ENCODE measurements at regions not wholly inside any gene's neighbourhood (a gene's known extent, or its start where the extent isn't known, plus 50 kb on each side); places are given as distances from the start of the nearest gene placed in this dataset.

GRCh38 chr13:61760102-61760501, 344.5 kb upstream of the PCDH20 start:
- no peak for DNase-seq (ENCODE audit: low read depth, low spot score)
- ChIA-PET POLR2A (no interaction called here), CTCF (no interaction called here)
- Histone ChIP-seq H3K27me3 (ENCODE audit: control insufficient read depth, insufficient read depth, low read length) (no peaks in the 10 kb centered on the region), H3K4me3 (ENCODE audit: low read depth, low read length) (no peak overlapping the region), H3K9me3 (ENCODE audit: control insufficient read depth, insufficient read depth, low read length) (peaks cover 3% of the 10 kb centered on the region; the same call in 1 of the 2 replicates), H3K27ac (ENCODE audit: low read depth, low read length) (no peak overlapping the region)
- no peak for TF ChIP-seq CTCF (IDR thresholded peaks at IDR 0.05; ENCODE audit: low read depth, low read length)

DNA sequence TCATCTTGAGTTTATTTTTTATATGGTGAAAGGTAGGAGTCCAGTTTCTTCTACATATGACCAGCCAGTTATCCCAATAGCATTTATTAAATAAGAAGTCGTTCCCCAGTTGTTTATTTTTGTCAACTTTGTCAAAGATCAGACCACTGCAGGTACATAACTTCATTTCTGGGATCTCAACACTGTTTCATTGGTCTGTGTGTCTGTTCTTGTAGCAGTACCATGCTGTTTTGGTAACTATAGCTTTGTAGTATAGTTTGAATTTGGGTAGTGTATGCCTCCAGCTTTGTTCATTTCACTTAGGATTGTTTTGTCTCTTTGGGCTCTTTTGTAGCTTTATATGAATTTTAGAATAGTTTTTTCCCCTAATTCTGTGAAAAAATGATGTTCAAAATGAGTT, 340.4 kb upstream of the PCDH20 start:
- TF ChIP-seq CTCF (IDR thresholded peaks at IDR 0.05; ENCODE audit: low read depth, low read length) = no peak
- Histone ChIP-seq H3K27ac (ENCODE audit: low read depth, low read length) (no peak overlapping the region), H3K4me3 (ENCODE audit: low read depth, low read length) (no peak overlapping the region), H3K27me3 (ENCODE audit: control insufficient read depth, insufficient read depth, low read length) (no peaks in the 10 kb centered on the region), H3K9me3 (ENCODE audit: control insufficient read depth, insufficient read depth, low read length) (no peaks in the 10 kb centered on the region; the same call in 1 of the 2 replicates)
- POLR2A ChIA-PET = no interaction called here
- CTCF ChIA-PET = no interaction called here
- no peak for DNase-seq (ENCODE audit: low read depth, low spot score)

DNA sequence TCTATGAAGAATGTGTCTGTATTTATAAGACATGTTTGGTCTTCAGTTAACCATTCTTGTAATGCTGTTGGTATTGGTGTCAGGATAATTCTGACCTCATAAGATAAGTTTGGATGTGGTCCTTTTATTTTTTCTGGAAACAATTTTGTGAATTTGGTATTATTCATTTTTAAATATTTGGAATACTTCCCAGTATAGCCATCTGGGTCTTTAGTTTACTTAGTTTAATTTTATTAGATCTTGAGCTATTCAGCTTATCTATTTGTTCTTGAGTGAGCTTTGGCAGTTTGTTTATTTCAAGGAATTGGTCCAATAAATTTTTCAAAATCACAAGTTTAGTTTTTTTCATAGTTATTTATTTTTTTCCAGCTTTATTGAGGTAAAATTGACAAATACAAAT, 335.4 kb upstream of the PCDH20 start:
- DNase-seq (ENCODE audit: low read depth, low spot score) = no peak
- no peak for TF ChIP-seq CTCF (IDR thresholded peaks at IDR 0.05; ENCODE audit: low read depth, low read length)
- Histone ChIP-seq H3K9me3 (ENCODE audit: control insufficient read depth, insufficient read depth, low read length) (no peaks in the 10 kb centered on the region; the same call in 1 of the 2 replicates), H3K27me3 (ENCODE audit: control insufficient read depth, insufficient read depth, low read length) (no peaks in the 10 kb centered on the region), H3K27ac (ENCODE audit: low read depth, low read length) (no peak overlapping the region), H3K4me3 (ENCODE audit: low read depth, low read length) (no peak overlapping the region)
- CTCF ChIA-PET = no interaction called here
- POLR2A ChIA-PET = no interaction called here

- POLR2A ChIA-PET = no interaction called here
- H3K27me3 ChIP-seq (ENCODE audit: control insufficient read depth, insufficient read depth, low read length) = no peaks in the 10 kb centered on the region
- no peak overlapping the region for H3K4me3 ChIP-seq (ENCODE audit: low read depth, low read length)
- CTCF ChIA-PET = no interaction called here
- no peak for TF ChIP-seq CTCF (IDR thresholded peaks at IDR 0.05; ENCODE audit: low read depth, low read length)
- H3K27ac ChIP-seq (ENCODE audit: low read depth, low read length) = no peak overlapping the region
- H3K9me3 ChIP-seq (ENCODE audit: control insufficient read depth, insufficient read depth, low read length) = no peaks in the 10 kb centered on the region
- no peak for DNase-seq (ENCODE audit: low read depth, low spot score)
Observed at GRCh38 chr13:61738236-61738750, 322.6 kb upstream of the PCDH20 start.

GRCh38 chr13:61734683-61735082, 319.0 kb upstream of the PCDH20 start:
- no peak for TF ChIP-seq CTCF (IDR thresholded peaks at IDR 0.05; ENCODE audit: low read depth, low read length)
- Histone ChIP-seq H3K27ac (ENCODE audit: low read depth, low read length) (no peak overlapping the region), H3K4me3 (ENCODE audit: low read depth, low read length) (no peak overlapping the region), H3K27me3 (ENCODE audit: control insufficient read depth, insufficient read depth, low read length) (no peaks in the 10 kb centered on the region), H3K9me3 (ENCODE audit: control insufficient read depth, insufficient read depth, low read length) (no peaks in the 10 kb centered on the region; the same call in 1 of the 2 replicates)
- no peak for DNase-seq (ENCODE audit: low read depth, low spot score)
- ChIA-PET CTCF (no interaction called here), POLR2A (no interaction called here)

Measured in AG04450 (cell line).